HG03378 (cell line): ENCODE measurements at regions not wholly inside any gene's neighbourhood (a gene's known extent, or its start where the extent isn't known, plus 50 kb on each side); places are given as distances from the start of the nearest gene placed in this dataset.

Experiments
- ATAC-seq: cut with Tn5 transposase; IDR thresholded peaks from one replicate; pipeline ENCODE4 v1.9.1; 2021; ENCODE audit warnings: mild to moderate bottlenecking, moderate library complexity; ENCODE audit not compliant: unreplicated experiment

GRCh38 chr2:6384341-6384740 is 481.4 kb downstream of the CMPK2 start:
- ATAC-seq: no peak

GRCh38 chr2:6392354-6392753 is 473.4 kb downstream of the CMPK2 start:
- ATAC-seq: no peak

GRCh38 chr2:6392966-6393365 is 472.7 kb downstream of the CMPK2 start:
- no peak for ATAC-seq

GRCh38 chr2:6393819-6394218 is 471.9 kb downstream of the CMPK2 start:
- ATAC-seq: no peak

- ATAC-seq: no peak
Measured at GRCh38 chr2:6394276-6394675, 471.4 kb downstream of the CMPK2 start.

- no peak for ATAC-seq
Measured at GRCh38 chr2:6398421-6398820, 467.3 kb downstream of the CMPK2 start.

GRCh38 chr2:6401301-6401700 is 464.4 kb downstream of the CMPK2 start:
- no peak for ATAC-seq

- no peak for ATAC-seq
Measured at GRCh38 chr2:6408057-6408456, 457.6 kb downstream of the CMPK2 start.

- ATAC-seq: no peak
Measured at GRCh38 chr2:6410313-6410712, 455.4 kb downstream of the CMPK2 start.

- ATAC-seq: no peak
Measured at GRCh38 chr2:6412533-6413091, 453.1 kb downstream of the CMPK2 start.

GRCh38 chr2:6417050-6417449 is 448.7 kb downstream of the CMPK2 start:
- no peak for ATAC-seq

GRCh38 chr2:6418291-6418690 is 447.4 kb downstream of the CMPK2 start:
- ATAC-seq: no peak

- no peak for ATAC-seq
Measured at GRCh38 chr2:6421138-6421730, 444.5 kb downstream of the CMPK2 start.

- ATAC-seq: no peak
Measured at GRCh38 chr2:6421888-6422287, 443.8 kb downstream of the CMPK2 start.

- ATAC-seq: no peak
Measured at GRCh38 chr2:6423157-6423556, 442.6 kb downstream of the CMPK2 start.

- ATAC-seq: no peak
Measured at GRCh38 chr2:6423944-6424343, 441.8 kb downstream of the CMPK2 start.

GRCh38 chr2:6425032-6425431 is 440.7 kb downstream of the CMPK2 start:
- ATAC-seq: no peak

- no peak for ATAC-seq
Measured at GRCh38 chr2:6429210-6429986, 436.3 kb downstream of the CMPK2 start.

GRCh38 chr2:6434438-6434837 is 431.3 kb downstream of the CMPK2 start:
- ATAC-seq: no peak

GRCh38 chr2:6441800-6442199 is 423.9 kb downstream of the CMPK2 start:
- ATAC-seq: no peak

GRCh38 chr2:6442252-6442985 is 423.3 kb downstream of the CMPK2 start:
- ATAC-seq: no peak
